ENCODE measurements at regions not wholly inside any gene's neighbourhood (a gene's known extent, or its start where the extent isn't known, plus 50 kb on each side); places are given as distances from the start of the nearest gene placed in this dataset.

DNA sequence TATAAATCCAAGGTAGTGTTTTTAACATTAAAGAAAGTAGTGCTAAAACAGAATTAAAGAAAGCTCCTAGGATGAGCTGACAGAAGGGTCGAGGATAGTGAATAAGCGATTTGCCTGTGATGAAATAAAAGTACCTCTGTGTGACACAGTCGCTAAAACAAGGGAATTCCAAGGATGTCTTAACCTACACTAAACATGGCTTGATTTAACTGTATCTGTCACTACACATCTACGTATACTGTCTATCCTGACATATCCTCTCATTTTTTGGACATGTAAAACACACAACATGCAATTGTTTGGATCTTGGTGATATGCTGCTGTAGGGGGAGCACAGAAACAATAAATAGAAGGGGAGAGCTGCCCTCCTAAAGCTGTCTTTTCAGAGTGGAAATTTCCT, 580.8 kb upstream of the SLC8A1 start:
- TF ChIP-seq, protein P1, sequence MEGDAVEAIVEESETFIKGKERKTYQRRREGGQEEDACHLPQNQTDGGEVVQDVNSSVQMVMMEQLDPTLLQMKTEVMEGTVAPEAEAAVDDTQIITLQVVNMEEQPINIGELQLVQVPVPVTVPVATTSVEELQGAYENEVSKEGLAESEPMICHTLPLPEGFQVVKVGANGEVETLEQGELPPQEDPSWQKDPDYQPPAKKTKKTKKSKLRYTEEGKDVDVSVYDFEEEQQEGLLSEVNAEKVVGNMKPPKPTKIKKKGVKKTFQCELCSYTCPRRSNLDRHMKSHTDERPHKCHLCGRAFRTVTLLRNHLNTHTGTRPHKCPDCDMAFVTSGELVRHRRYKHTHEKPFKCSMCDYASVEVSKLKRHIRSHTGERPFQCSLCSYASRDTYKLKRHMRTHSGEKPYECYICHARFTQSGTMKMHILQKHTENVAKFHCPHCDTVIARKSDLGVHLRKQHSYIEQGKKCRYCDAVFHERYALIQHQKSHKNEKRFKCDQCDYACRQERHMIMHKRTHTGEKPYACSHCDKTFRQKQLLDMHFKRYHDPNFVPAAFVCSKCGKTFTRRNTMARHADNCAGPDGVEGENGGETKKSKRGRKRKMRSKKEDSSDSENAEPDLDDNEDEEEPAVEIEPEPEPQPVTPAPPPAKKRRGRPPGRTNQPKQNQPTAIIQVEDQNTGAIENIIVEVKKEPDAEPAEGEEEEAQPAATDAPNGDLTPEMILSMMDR (IDR thresholded peaks at IDR 0.05; ENCODE audit: low read depth, low read length) = no peak
- no peak for TF ChIP-seq EZH2phosphoT487 (IDR thresholded peaks at IDR 0.05; ENCODE audit: low read depth)
